Brain pericyte (primary cell): ENCODE measurements at regions not wholly inside any gene's neighbourhood (a gene's known extent, or its start where the extent isn't known, plus 50 kb on each side); places are given as distances from the start of the nearest gene placed in this dataset.
"Not testable (repeated sequence)": the region's sequence is repeated elsewhere in the genome, so short reads cannot be mapped to it uniquely, and the experiment has no call there.

ENCODE experiments used
- DNase-seq: peaks from one replicate; pipeline ENCODE4 v3.0.0-alpha.2; 2012; ENCODE audit warnings: low read depth, low spot score

DNA sequence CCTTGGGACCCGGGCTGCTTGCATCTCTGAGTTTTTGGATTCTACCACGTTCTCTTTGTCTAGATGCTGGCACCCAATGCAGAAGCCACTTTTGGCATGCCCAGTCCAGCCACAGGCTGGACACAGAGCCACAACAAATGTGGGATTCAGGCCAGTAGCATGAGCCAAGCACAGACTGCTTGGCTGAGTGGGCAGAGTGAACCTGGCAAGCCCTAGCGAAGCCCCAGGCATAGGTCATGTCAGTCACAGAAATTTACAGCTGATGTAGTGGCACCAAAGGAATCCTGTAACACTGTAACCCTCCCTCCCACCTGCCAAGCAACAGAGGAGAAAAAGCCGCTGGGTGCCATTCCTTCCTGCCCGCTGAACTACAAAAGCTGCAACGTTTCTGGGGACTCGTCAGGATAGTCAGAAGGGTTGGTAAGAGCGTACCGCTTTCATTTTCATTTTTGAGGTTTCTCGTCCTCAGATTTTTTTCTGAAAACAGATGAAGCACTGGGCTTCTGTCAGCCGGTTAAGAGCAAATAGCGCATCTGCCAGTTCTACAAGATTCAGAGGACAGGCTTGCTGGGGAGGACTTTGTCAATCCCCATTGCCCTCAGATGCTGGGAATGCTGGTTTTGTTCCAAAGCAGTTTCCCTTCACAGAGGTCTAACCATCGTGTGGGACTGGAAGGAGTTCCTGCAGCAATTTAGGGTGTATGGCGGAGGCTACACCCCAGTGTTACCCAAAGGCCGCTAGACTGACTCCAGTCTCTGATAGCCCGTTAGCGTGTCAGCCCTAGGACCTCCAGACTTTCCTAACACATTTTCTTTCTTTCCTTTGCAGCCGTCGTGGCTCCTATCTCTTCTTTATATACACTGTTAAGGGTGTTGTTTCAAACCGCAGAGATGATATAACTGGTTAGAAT is 399.0 kb downstream of the HTR1A start:
- DNase-seq = no peak

DNA sequence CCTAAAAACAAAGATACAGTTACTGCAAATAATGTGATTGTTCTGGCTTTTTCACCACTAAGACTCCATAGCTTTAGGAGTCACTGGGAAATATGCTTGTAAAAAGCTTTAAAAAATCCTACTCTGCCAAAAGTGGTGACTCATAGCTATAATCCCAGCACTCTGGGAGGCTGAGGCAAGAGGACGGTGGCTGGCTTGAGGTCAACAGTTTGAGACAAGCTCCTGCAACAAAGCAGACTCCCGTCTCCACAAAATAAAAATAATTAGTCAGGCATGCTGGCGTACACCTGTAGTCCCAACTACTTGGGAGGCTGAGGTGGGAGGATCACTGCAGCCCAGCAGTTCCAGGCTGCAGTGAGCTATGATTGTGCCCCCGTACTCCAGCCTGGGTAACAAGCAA is 406.4 kb downstream of the HTR1A start:
- DNase-seq = no peak

DNA sequence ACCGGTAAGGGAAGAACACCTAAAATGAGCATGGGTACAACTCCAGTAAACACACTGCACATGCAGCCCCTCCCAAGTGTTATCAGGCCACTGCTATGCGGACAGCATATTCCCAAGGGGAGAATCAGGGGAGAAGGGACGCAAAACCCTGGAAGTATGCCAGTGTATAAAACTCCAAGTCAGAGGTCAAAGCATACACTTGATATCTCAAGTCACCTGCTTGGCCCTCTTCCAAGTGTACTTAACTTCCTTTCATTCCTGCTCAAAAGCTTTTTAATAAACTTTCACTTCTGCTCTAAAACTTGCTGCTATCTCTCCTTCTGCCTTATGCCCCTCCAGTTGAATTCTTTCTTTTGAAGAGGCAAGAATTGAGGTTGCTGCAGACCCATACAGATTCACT is 408.1 kb downstream of the HTR1A start:
- DNase-seq = no peak

DNA sequence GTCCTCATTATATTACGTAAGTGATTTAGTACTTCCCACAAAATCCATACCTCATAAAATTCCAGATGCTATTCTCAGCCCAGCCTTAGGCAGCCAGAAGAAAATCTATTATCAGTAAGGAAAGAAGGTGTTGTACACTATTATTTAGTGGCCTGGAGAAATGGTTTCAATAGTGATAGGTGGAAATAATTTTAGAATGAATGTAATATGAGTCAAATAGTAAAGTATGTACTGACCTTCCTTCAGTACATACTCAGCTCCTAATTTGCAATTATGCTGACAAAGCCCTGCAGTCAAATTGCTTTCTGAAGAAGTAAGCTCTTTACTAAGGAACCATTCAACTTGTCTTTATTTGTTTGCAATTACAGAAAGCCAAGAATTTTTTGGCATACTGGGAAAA is 409.2 kb downstream of the HTR1A start:
- no peak for DNase-seq

DNA sequence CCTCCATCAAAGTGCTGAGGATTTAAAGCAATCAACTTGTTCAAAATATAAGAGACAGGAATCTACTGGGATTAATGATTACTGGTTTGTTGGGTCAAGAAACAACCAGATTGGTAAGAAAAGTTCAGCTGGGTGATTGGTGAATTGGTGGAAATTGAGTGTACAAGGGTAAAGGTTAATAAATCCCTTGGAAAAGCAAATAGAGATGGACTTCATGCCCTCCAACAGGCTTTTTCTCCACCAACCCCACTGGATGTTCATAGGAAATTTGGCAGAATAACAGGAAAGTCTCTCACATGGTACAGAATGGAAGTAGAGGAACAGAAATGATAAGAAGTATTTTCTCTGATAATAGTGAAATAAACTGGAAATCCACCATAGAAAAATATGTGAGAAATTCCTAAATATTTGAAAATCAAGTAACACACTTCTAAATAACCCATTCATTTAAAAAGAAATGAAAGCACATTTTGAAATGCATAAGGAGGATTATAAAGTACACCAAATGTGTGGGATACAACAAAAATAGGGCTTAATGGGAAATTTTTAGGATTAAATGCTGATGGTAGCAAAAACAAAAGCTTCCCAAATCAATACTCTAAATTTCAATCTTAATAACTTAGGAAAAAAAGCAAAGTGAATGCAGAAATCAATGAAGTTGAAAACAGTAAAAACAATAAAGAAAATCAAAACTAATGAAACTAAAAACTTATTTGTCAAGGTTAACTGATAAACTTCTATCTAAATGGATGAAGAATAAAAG is 426.2 kb downstream of the HTR1A start:
- no peak for DNase-seq

DNA sequence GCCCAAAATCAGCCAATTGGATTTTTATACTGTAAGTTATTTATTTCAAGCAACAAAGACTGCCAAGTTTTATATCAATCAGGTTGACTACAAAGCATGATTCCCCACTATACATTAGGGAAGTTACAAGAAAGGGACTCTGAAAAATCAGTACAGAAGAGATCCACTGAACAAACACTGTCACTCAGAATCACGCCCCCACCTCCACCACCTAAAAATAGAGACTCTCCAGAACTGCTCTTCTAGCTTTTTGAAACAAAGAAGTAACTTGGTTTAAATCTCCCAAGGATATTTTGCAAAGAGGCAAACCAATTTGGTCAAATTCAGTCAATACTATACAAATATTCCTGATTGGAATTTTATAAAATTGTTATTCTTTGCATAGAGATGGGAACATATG is 438.0 kb downstream of the HTR1A start:
- no peak for DNase-seq

DNA sequence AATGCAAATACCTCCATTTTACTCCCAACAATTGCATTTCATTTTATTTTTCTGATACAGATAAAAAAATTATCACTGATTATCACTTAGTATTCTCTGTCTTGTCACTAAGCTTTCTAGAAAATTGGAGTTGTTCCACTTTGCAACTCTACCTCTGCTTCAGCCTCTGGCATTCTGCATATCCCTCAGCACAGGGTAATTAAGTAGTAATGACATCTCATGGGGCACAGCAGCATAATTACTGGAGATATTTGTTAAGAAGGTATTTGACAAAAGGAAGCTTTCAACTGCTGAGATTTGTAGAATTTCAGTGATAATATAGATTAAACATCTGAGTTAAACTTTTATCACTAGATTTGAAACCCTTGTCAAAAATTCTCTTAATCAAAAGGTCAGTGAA is 446.2 kb downstream of the HTR1A start:
- no peak for DNase-seq

DNA sequence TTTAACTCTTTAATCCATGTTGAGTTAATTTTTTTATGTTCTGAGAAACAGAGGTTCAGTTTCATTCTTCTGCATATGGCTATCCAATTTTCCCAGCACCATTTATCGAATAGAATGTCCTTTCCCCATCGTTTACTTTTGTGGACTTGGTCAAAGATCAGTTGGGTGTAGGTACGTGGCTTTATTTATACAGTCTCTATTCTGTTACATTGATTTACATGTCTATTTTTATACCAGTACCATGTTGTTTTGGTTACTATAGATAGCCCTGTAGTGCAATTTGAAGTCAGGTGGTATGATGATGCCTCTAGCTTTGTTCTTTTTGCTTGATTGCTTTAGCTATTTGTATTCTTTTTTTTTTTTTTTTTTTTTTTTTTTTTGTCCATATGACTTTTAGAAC is 462.0 kb downstream of the HTR1A start:
- DNase-seq = no peak

DNA sequence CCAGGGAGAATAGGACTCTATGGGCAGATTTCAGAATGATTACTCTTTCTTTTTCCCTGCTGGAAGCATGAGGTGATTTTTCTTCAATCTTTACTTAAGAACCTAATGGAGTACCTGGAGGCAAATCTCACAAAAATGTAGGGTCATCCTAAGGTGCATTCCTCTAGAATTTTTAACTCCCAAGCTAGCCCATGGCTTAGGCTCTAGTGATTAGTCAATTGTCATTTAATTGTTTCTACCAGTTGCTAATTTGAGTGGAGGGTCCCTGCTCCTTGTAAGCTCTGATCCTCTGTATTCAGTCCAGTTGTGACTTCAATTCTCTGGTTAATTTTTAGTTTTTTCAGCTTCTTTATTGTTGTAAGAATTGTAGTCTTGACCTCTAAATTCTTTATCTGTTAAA is 467.0 kb downstream of the HTR1A start:
- DNase-seq = no peak

DNA sequence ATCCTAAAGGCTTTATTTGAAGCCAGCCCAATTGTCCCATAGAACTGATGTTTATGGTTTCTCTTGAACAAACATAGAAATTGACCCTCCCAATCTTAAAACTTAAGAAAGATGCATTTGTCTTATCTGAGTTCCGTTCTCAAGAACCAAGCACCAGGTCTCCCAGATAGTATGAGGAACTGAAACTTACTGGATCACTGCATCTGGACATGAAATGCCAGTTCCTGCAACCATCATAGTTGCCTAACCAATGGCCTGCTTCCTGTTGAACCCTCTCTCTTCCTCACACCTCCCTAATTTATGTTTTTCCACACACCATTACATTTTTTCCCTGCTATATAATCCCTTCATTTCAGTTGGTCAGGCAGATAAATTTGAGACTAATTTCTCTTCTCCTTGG is 478.9 kb downstream of the HTR1A start:
- no peak for DNase-seq

DNA sequence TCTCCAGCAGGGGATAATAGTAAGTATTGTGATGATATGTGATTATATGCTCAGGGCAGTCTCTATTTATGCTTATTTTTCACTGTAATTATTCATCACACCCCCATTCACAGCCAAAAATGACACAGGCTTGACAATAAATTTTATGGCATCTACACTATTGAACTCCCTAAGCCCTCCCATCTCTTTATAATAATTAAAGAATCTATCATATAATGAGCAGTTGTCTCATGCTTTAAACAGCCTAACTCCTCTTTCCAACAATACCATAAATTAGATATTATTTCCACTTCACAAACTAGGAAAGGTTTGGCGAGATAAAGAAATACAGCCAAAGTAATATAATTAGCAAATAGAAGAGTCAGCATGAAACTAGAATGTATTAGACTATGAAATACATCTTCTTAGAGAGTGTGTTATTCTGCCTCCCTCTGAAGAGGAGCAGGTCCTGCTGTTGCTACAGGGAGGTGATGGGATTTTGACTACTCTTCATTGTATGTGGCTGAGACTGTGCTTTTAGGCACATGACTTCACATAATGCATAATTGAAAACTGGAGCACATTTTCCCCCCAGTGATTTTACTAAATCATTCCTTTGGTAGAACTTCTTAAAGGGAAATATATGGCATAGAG is 488.8 kb downstream of the HTR1A start:
- no peak for DNase-seq

DNA sequence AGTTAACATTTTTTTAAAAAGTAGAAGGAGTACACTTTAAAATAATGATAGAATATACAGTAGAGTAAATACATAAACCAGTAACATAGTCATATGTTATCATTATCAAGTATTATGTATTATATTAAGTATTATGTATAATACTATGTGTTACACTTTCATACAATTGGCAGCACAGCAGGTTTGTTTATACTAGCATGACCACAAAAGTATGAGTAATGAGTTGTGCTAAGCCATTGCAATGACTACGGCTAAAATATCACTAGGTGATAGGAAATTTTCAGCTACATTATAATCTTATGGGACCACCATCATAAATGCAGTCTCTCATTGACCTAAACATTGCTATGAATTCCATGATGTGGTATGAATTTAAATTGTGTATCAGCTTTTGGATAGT is 506.0 kb downstream of the HTR1A start:
- DNase-seq = no peak

DNA sequence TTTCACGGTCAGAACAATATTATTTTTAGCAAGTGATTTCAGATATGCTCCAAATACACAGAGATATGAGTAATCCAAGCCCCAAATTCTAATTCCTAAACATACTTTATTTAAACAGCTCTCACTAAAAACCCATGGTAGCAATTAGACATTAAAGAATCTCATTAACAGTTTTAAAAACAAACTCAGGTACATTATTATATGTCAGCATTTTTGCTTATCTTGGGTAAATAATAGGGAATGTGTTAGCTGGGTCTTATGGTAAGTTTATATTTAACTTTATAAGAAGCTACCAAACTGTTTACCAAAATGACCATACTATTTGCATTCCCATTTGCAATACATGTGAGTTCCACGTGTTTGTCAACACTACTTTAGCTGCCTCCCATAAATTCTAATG is 511.1 kb downstream of the HTR1A start:
- DNase-seq = no peak

DNA sequence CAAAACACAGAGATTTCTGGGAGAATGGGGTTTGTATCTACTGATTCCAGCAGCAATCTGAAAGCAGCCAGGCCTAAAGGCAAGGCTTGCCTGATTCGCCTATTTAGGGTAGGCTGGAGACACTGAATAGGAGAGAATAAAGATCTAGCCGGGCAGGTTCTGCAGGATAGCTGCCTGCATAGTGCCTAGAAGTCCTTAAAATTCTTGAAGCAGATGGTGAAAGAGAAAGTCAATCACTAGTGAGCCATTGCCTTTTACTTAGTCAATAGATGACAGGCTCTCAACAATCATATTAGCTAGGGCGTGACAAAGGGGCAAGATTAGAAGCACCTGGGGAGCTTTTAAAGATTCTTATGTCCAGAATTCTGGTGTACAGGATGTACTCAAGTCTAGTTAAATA is 522.7 kb downstream of the HTR1A start:
- DNase-seq = no peak

DNA sequence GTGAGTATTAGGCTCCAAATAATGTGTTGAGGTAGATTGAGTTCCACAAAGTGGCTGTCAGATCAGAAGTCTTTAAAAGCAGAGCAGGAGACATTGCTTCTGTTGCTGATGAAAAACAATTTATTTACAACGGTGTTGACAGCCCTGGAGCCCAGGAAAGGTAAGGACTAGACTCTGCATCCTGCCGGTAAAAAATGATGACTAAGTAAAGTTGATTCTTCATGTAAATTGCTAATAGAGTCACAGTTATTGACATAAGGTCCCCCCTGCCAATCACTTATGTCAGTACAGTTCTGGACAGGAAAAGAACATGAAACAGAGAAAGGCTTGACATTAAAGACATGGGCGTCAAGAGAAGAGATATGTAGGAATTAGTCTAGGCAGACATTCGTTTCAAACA is 552.5 kb downstream of the HTR1A start:
- DNase-seq = no peak

DNA sequence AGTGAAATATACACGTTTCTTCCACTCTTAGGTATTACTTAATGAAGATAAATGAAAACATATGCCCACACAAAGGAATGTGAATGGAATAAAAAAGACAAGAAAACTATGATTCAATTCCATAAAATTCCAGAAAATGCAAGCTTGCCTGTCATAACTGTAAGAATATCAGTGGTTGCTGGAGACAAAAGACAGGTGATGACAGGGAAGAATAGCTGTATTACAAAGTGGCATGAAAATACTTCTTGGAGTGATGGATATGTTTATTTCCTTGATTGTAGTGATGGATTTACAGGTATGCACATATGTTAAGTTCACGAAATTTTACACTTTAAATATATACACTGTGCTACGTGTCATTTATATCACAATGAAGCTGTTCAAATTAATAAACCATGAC is 553.3 kb downstream of the HTR1A start:
- no peak for DNase-seq

DNA sequence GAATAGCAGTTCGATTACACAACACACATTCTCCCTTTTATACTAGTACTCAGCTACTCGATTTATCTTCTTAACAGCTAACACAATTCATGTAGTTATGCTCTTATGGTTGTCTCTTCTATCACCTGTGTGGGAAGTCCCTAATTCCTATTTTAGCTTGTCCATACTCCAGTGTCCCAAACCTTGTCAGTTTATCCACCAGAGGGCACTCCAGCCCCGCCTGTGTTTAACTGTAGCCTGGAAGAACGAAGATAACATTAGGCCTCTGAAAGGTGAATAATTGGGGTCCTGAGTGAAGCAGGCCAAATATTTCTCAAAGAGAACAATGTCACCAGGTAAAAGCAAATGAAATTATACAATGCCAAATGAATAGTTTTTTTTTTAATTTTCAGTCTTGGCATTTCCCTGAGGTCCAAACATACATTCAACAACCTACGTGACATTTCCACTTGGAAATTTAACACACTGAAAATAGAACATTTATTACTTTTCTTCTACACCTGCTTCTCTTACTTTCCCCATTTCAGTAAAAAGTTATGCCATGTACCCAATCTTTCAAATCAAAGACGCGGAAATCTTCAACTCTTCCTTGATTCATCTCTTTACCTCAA is 560.7 kb downstream of the HTR1A start:
- DNase-seq = peak; percentile 5

DNA sequence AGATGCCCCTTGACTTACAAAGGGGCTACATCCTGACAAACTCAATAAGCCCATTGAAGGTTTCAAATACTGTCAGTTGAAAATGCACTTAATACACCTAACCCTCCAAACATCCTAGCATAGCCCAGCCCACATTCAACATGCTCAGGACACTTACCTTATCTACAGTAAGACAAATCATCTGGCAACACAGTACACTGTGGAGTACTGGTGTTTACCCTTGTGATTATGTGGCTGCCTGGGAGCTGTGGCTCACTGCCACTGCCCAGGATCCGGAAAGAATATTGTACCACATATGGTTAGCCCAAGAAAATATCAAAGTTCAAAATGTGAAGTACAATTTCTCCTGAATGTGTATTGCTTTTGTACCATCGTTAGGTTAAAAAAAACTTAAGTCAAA is 562.2 kb downstream of the HTR1A start:
- DNase-seq = no peak

DNA sequence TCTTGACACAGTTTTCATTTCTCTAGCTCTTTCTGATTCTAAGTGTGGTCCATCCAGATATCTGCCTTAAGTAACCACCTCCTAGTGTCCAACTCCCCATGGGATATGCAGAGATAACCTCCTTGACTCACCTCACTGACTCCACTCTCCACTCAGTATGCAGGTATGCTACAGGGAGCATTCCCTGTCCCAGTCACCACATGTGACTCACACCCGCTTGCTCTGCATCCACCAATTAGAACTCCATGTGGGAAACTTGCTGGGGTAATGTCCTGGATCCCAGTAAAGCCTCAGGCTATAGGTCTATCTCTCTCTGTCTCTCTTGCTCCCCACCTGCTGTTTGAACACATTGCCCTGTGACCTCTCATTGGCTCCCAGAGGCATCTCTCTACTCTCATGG is 563.9 kb downstream of the HTR1A start:
- DNase-seq = no peak

DNA sequence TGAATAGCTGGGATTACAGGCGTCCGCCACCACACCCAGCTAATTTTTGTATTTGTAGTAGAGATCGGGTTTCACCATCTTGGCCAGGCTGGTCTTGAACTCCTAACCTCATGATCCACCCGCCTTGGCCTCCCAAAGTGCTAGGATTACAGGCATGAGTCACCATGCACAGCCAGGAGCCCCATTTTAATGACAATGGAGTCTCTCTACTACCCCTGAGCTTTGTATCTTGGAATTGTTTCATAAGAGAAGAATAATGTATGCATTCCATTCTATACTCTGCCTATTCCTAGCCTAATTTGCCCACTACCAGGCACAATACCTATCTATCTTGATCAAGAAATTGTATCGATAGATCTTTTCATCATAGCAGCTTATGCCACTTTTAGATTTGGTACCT is 574.1 kb downstream of the HTR1A start:
- DNase-seq = not testable (repeated sequence)

DNA sequence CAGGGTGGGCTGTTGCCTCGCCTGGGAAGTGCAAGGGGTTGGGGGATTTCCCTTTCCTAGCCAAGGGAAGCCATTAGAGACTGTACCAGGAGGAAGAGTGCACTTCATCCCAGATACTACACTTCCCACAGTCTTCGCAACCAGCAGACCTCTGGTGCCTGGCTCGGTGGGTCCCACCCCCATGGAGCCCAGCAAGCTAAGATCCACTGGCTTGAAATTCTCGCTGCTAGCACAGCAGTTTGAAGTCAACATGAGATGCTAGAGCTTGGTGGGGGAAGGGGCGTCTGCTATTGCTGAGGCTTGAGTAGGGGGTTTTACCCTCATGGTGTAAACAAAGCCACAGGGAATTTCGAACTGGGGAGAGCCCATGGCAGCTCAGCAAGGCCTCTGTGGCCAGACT is 586.4 kb downstream of the HTR1A start:
- DNase-seq = no peak

DNA sequence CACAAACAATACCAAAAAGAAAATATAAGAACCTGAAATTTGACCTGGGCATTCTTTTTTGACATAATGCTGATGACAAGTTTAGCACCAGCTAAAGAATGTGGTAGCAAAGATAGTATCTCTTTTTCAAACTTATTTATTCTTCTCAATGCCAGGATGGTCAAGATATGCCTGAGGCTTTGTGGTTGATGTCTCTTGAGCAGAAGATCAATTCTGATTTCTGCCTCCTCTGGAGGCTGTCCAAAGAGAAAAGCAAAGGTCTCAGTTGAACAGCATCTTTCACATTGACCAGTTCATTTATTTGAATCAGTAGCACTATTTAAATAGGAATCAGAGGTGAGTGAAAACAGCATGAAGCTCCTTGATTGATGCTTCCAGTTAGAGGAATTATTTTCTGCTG is 588.2 kb downstream of the HTR1A start:
- DNase-seq = no peak
